Liver (tissue), 3 donors: ENCODE measurements at regions not wholly inside any gene's neighbourhood (a gene's known extent, or its start where the extent isn't known, plus 50 kb on each side); places are given as distances from the start of the nearest gene placed in this dataset.

ENCODE experiments used
- CTCF ChIP-seq: fragments of 150-350 bp; IDR thresholded peaks from 2 replicates; pipeline ENCODE4 v1.5.1; 2017; ENCODE audit warnings: improper control_type of control experiment, low read depth, low read length; ENCODE audit not compliant: missing input control
- NR2F2 ChIP-seq: IDR thresholded peaks from 2 replicates; pipeline ENCODE4 v1.6.1; 2016; ENCODE audit warnings: antibody characterized with exemption
- TAF1 ChIP-seq: conservative IDR thresholded peaks from 2 replicates; pipeline ENCODE4 v1.6.1; 2016; ENCODE audit warnings: antibody characterized with exemption, mild to moderate bottlenecking
- YY1 ChIP-seq: IDR thresholded peaks from 2 replicates; pipeline ENCODE4 v1.6.1; 2016; ENCODE audit warnings: antibody characterized with exemption, mild to moderate bottlenecking
- TF ChIP-seq, protein P1 (sequence below): IDR thresholded peaks from 2 replicates; pipeline ENCODE4 v1.6.1; 2016; ENCODE audit warnings: antibody characterized with exemption
- TF ChIP-seq, protein P2 (sequence below): IDR thresholded peaks from 2 replicates; pipeline ENCODE4 v1.6.1; 2016; ENCODE audit warnings: antibody characterized with exemption
- donor health status: healthy.
- donor health status: healthy.

DNA sequence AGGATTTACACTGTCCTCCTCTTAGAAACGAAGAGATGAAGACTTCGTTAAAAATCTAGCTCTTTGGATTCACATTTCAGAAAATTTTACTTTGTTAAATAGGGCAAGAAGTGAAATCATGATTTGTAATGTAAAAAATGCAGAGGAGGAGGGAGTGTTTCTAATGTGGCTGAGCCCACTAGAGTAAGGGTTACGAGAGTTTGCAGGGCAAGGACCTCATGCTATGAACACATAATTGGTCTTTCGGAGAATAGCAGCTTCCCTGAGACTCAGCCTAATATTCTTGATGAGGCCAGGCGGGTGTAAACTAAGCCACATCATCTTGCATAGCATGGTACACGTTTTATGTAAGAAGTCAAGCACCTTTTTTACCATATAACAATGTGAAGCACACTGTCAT lies 191.0 kb upstream of the ADAMTS16 start:
- TF ChIP-seq CTCF (no peak), YY1 (no peak), NR2F2 (no peak), TAF1 (no peak)
- TF ChIP-seq, protein P1, sequence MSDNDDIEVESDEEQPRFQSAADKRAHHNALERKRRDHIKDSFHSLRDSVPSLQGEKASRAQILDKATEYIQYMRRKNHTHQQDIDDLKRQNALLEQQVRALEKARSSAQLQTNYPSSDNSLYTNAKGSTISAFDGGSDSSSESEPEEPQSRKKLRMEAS = no peak
- TF ChIP-seq, protein P2, sequence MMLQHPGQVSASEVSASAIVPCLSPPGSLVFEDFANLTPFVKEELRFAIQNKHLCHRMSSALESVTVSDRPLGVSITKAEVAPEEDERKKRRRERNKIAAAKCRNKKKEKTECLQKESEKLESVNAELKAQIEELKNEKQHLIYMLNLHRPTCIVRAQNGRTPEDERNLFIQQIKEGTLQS = no peak
